ENCODE measurements at regions not wholly inside any gene's neighbourhood (a gene's known extent, or its start where the extent isn't known, plus 50 kb on each side); places are given as distances from the start of the nearest gene placed in this dataset.

DNA sequence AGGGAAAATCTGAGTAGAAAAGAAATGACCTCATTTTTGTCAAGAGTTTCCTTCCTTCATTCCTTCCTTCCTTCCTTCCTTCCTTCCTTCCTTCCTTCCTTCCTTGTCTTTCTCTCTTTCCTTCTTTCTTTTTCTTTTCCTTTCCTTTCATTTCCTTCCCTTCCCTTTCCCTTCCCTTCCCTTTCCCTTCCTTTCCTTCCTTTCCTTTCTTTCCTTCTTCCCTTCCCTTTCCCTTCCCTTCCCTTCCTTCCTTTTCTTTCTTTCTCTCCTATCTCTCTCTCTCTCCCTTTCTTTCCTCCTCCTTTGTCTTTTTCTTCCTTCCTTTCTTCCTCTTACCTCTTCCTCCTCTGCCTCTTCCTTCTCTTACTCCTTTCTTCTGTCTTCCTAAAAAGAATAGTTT, 347.6 kb downstream of the FAM47A start:
- H3K9ac ChIP-seq (ENCODE audit: control insufficient read depth, insufficient read depth, low read length) = no peak overlapping the region
- H3K9me3 ChIP-seq (replicated peaks; ENCODE audit: control insufficient read depth, insufficient read depth, low read length) = no peaks in the 10 kb centered on the region
- H3K27ac ChIP-seq (ENCODE audit: control insufficient read depth, insufficient read depth) = no peak overlapping the region
- no peaks in the 10 kb centered on the region for H3K27me3 ChIP-seq (replicated peaks in 1 of 2; ENCODE audit: control insufficient read depth in 2 of 2, insufficient read depth in 2 of 2, low read length in 1 of 2)
- ChIA-PET RAD21 (ENCODE audit: unreplicated experiment) (no interaction called here), POLR2A (no interaction called here), CTCF (no interaction called here), SMC1A (ENCODE audit: uncharacterized antibody, unreplicated experiment) (no interaction called here)
- no peaks in the 10 kb centered on the region for H4K20me1 ChIP-seq (ENCODE audit: control insufficient read depth, insufficient read depth)
- no peak overlapping the region for H3K4me3 ChIP-seq
- ATAC-seq (no peak), DNase-seq (ENCODE audit: low read depth, low spot score) (no peak), FAIRE-seq (no peak)
- H3K79me2 ChIP-seq (ENCODE audit: control insufficient read depth, insufficient read depth, low read length) = no peaks in the 10 kb centered on the region
- TF ChIP-seq FOXM1 (IDR thresholded peaks at IDR 0.05; ENCODE audit: low read depth, low read length) (no peak), NR2F1 (conservative IDR thresholded peaks at IDR 0.05) (no peak), SMAD5 (IDR thresholded peaks at IDR 0.05; ENCODE audit: low read depth) (no peak), ZZZ3 (IDR thresholded peaks at IDR 0.05; ENCODE audit: control insufficient read depth, insufficient read length, low read depth) (no peak), YY1 (IDR thresholded peaks at IDR 0.05; ENCODE audit: low read depth, low read length) (no peak), NBN (IDR thresholded peaks at IDR 0.05) (no peak), JUND (IDR thresholded peaks at IDR 0.05; ENCODE audit: low read depth, low read length) (no peak), LARP7 (IDR thresholded peaks at IDR 0.05) (no peak), PAX5 (IDR thresholded peaks at IDR 0.05; ENCODE audit: borderline replicate concordance, low read depth, low read length) (no peak), PBX3 (IDR thresholded peaks at IDR 0.05; ENCODE audit: insufficient replicate concordance, low read depth, low read length) (no peak)
- no peaks in the 10 kb centered on the region for H3K36me3 ChIP-seq (ENCODE audit: control insufficient read depth in 2 of 2, insufficient read depth in 2 of 2, low read length in 1 of 2)
- H3K4me2 ChIP-seq (ENCODE audit: control insufficient read depth, insufficient read depth) = no peak overlapping the region
- in situ Hi-C loops (cut with MboI) = no loop called here
- intact Hi-C loops (cut with micrococcal nuclease; ENCODE audit: unreplicated experiment) = no loop called here
- H2AFZ ChIP-seq (ENCODE audit: control insufficient read depth, low read depth, low read length) = no peak overlapping the region
- no peaks in the 10 kb centered on the region for H3K4me1 ChIP-seq (ENCODE audit: control insufficient read depth, insufficient read depth, low read length)
- BruUV-seq (replicated peaks) = no TSS peak

DNA sequence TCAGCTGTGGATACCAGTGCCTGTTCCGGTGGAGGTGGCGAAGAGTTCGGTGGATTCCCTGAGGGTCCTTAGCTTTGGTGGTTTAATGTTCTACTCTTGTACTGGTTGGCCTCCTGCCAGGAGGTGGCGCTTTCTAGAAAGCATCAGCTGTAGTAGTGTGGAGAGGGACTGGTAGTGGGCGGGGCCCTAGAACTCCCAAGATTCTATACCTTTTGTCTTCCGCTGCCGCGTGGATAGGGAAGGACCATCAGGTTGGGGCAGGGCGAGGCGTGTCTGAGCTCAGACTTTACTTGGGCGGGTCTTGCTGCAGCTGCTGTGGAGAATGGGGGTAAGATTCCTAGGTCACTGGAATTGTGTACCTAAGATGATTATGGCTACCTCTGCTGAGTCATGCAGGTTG, 390.3 kb downstream of the FAM47A start:
- in situ Hi-C loops (cut with MboI) (no loop called here), intact Hi-C loops (cut with micrococcal nuclease; ENCODE audit: unreplicated experiment) (no loop called here)
- ChIA-PET CTCF (interaction anchor here (1.5 kb wide), 1 partner anchor 15 kb away, joined by 3 read pairs; no protein-coding TSS in a partner anchor), SMC1A (ENCODE audit: uncharacterized antibody, unreplicated experiment) (no interaction called here), RAD21 (ENCODE audit: unreplicated experiment) (no interaction called here), POLR2A (no interaction called here)
- Histone ChIP-seq H3K36me3 (ENCODE audit: control insufficient read depth in 2 of 2, insufficient read depth in 2 of 2, low read length in 1 of 2) (no peaks in the 10 kb centered on the region), H2AFZ (ENCODE audit: control insufficient read depth, low read depth, low read length) (no peak overlapping the region), H3K79me2 (ENCODE audit: control insufficient read depth, insufficient read depth, low read length) (no peaks in the 10 kb centered on the region), H3K27me3 (replicated peaks in 1 of 2; ENCODE audit: control insufficient read depth in 2 of 2, insufficient read depth in 2 of 2, low read length in 1 of 2) (no peaks in the 10 kb centered on the region), H3K27ac (ENCODE audit: control insufficient read depth, insufficient read depth) (no peak overlapping the region), H3K4me3 (no peak overlapping the region), H3K9me3 (replicated peaks; ENCODE audit: control insufficient read depth, insufficient read depth, low read length) (no peaks in the 10 kb centered on the region), H3K9ac (ENCODE audit: control insufficient read depth, insufficient read depth, low read length) (no peak overlapping the region), H4K20me1 (ENCODE audit: control insufficient read depth, insufficient read depth) (no peaks in the 10 kb centered on the region), H3K4me2 (ENCODE audit: control insufficient read depth, insufficient read depth) (no peak overlapping the region), H3K4me1 (ENCODE audit: control insufficient read depth, insufficient read depth, low read length) (no peaks in the 10 kb centered on the region)
- BruUV-seq (replicated peaks) = no TSS peak
- DNase-seq (ENCODE audit: low read depth, low spot score) = no peak
- whole genome bisulfite sequencing (ENCODE audit: insufficient coverage, insufficient replicate concordance, low lambda C conversion rate, missing lambda C conversion rate) = 53% methylated on average over 11 of the region's 11 CpGs
- FAIRE-seq = no peak
- ATAC-seq = no peak
- TF ChIP-seq ATF7 (IDR thresholded peaks at IDR 0.05; ENCODE audit: low read depth) = no peak
- no peak for TF ChIP-seq SIX5 (IDR thresholded peaks at IDR 0.05; ENCODE audit: low read depth, low read length, severe bottlenecking)
- TF ChIP-seq TCF7 (IDR thresholded peaks at IDR 0.05; ENCODE audit: borderline replicate concordance) = no peak
- TF ChIP-seq STAT1 (conservative IDR thresholded peaks at IDR 0.05) = no peak
- no peak for TF ChIP-seq ZBED1 (IDR thresholded peaks at IDR 0.05; ENCODE audit: borderline replicate concordance)
- TF ChIP-seq CBX3 (IDR thresholded peaks at IDR 0.05; ENCODE audit: borderline replicate concordance, low read depth) = no peak
- TF ChIP-seq USF2 (IDR thresholded peaks at IDR 0.05; ENCODE audit: borderline replicate concordance, low read depth, low read length) = no peak
- TF ChIP-seq YBX1 (IDR thresholded peaks at IDR 0.05) = no peak
- no peak for TF ChIP-seq SMAD1 (IDR thresholded peaks at IDR 0.05; ENCODE audit: low read depth, partially characterized antibody)
- no peak for TF ChIP-seq JUNB (IDR thresholded peaks at IDR 0.05)
